Suprapubic skin (tissue), 3 donors: ENCODE measurements at regions not wholly inside any gene's neighbourhood (a gene's known extent, or its start where the extent isn't known, plus 50 kb on each side); places are given as distances from the start of the nearest gene placed in this dataset.

Source experiments
- EP300 ChIP-seq: sonication (generic); formaldehyde crosslinking; IDR thresholded peaks from one replicate; pipeline ENCODE4 v1.6.1; 2017; ENCODE audit warnings: antibody characterized with exemption
- POLR2A ChIP-seq, 2 donors: fragments of 450-650 bp; IDR thresholded peaks; one replicate each; pipeline ENCODE4 v1.6.1; 2017; ENCODE audit warnings: antibody characterized with exemption in 2 of 2, mild to moderate bottlenecking in 2 of 2, moderate library complexity in 2 of 2
- TF ChIP-seq, protein P1 (sequence below), 2 donors: fragments of 200-600 bp in 1 of 2; fragments of 450-650 bp in 1 of 2; sonication (generic) in 1 of 2; IDR thresholded peaks; one replicate each; pipeline ENCODE4 v1.5.1; 2016 to 2019; ENCODE audit warnings: antibody characterized with exemption in 2 of 2, mild to moderate bottlenecking in 1 of 2, moderate library complexity in 1 of 2

DNA sequence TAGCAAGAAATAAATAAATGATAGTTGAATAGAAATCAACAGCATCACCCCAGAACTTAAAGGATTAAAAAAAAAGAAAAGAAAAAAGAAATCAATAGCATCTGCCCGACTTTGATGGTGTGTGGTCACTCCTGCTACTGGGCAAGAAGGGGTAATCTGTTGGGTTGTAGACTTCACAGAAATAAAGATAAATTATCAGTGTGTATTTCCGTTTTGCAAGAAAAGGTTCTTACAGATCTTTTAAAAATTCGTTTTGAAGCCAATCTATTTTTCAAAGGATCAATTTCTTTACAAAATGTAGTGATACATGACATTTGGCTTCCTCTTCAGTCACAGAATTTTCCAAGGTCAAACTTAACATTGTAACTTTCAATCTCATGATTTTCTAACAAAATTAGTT is 448.9 kb upstream of the FAR2 start:
- TF ChIP-seq EP300: no peak
- TF ChIP-seq, protein P1, sequence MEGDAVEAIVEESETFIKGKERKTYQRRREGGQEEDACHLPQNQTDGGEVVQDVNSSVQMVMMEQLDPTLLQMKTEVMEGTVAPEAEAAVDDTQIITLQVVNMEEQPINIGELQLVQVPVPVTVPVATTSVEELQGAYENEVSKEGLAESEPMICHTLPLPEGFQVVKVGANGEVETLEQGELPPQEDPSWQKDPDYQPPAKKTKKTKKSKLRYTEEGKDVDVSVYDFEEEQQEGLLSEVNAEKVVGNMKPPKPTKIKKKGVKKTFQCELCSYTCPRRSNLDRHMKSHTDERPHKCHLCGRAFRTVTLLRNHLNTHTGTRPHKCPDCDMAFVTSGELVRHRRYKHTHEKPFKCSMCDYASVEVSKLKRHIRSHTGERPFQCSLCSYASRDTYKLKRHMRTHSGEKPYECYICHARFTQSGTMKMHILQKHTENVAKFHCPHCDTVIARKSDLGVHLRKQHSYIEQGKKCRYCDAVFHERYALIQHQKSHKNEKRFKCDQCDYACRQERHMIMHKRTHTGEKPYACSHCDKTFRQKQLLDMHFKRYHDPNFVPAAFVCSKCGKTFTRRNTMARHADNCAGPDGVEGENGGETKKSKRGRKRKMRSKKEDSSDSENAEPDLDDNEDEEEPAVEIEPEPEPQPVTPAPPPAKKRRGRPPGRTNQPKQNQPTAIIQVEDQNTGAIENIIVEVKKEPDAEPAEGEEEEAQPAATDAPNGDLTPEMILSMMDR (IDR thresholded peaks at IDR 0.05): no peak
- no peak for TF ChIP-seq POLR2A (IDR thresholded peaks at IDR 0.05)
